Fibroblast of skin of left biceps (primary cell): ENCODE measurements at regions not wholly inside any gene's neighbourhood (a gene's known extent, or its start where the extent isn't known, plus 50 kb on each side); places are given as distances from the start of the nearest gene placed in this dataset.

Source experiments
- DNase-seq, 2 experiments: peaks; one replicate each; pipeline ENCODE4 v3.0.0-alpha.2; 2013; ENCODE audit warnings: low read depth in 2 of 2

DNA sequence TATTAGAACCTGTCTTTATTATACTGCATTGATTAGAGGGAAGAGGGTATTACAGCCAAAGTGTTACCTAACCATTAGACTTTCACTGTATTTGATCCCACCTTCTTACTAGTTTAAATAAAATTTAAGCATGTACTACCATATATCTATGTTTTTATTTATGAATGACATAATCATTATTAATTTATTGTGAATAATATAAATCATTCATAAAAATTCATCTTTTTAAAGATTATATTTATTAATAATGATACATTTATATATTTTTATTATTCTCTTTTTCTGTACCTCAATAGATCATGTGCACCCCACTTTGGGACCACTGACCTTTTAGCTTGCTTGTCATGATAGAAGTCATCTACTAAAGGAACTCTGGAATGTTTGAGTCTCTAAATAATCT lies 223.5 kb upstream of the MARCKS start:
- DNase-seq, result no peak

DNA sequence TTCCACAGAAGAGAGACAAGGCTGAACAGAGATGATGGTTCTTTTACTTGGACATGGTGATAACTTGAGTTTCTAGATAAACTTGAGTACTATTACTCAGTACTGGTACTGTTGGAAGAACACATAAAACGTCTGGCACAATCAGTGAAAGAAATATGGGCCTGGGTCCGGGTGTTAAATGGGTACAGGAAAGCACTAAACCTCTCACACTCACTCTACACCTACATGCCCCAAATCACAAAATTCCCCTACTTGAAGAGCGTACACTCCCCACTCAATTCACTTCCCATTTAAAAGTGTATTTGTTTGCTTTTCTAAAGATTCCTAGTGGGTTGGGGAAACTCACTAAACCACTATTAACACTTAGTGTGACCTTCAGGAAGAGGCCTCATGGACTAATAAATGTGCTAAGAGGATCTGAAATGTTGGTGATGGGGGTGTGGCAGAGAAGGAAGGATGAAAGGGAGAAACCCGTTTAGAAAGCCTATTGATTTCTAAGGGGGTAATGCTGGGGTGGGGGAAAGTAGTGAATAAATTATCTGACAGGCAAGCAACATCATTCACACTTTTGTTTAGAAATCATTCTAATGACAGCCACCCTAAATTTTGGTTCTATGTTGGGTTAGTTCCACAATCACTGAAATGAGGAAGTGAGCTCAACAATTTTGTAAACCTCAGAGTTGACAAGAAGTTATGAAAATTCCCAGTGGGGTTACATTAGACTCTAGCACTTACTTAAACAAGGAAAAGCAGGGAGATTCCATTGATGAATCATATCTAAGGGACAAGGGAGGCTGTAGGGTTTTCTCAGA lies 222.6 kb upstream of the MARCKS start:
- peak; percentile 58 to 72 for DNase-seq

DNA sequence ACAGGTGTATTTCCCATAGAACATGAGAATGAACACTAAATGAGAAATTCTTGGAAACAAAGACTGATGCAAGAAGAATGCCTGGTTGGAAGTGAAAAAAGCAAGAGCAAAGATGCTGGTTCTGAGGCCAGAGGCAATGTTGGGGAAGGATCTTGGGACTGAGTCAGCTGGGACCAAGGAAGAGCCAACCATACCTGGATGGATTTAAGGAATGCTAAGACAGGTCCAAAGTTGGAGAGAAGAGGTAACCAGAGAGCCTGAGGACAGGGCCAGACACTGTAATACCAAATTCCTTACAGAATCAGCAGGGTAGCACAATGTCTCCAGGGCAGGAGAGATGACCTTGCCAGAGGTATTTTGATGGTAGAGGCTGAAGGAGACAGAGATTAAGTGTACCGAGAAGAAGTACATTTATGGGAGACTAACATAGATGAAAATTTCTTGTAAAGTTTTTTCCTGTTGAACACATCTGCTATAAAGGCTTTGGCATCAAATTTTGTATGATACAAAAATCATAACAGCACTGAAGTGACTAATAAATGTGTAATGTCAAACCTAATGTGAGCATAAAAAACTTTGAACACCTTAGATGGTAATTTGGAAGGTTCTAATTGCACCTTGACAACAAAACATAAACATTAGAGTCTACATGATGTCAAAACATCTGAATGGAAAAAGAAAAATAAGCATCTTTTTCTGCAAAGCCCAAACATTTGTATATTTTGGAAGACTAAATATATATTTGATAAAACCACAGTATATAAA lies 221.7 kb upstream of the MARCKS start:
- DNase-seq, result no peak

DNA sequence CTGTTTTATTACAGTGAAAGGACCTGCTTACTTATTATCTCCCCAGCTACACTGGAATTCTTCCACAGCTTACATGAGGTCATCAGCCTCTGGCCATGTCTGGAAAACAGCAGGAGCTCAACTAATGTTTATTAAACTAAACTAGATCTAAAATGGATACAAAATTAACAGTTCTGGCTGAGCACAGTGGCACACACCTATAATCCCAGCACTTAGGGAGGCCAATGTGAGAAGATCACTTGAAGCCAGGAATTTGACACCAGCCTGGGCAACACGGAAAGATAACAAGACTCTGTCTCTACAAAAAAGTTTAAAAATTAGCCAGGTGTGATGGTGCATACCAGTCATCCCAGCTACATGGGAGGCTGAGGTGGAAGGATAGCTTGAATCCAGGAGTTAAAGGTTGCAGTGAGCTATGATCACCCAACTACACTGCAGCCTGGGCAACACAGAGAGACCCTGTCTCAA lies 220.8 kb upstream of the MARCKS start:
- no peak for DNase-seq

DNA sequence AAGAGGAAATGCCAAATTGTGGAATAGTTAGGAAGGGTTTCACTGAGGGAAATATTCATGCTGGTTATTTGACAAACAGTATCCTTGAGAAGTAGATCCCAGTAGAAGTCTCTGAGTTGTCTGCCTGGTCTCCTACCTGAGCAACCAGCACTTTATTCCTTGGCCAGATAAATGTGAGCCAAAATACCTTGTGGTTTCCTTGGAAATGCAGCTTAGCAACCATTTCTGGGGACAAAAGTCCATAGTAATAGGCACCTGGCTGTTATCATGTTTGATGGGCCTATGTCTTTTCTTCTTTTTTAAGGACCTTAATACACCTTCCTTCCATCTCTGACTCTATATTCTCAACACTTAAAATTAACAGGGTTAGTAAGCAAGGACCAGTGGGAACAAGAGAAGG lies 217.1 kb upstream of the MARCKS start:
- no peak for DNase-seq

DNA sequence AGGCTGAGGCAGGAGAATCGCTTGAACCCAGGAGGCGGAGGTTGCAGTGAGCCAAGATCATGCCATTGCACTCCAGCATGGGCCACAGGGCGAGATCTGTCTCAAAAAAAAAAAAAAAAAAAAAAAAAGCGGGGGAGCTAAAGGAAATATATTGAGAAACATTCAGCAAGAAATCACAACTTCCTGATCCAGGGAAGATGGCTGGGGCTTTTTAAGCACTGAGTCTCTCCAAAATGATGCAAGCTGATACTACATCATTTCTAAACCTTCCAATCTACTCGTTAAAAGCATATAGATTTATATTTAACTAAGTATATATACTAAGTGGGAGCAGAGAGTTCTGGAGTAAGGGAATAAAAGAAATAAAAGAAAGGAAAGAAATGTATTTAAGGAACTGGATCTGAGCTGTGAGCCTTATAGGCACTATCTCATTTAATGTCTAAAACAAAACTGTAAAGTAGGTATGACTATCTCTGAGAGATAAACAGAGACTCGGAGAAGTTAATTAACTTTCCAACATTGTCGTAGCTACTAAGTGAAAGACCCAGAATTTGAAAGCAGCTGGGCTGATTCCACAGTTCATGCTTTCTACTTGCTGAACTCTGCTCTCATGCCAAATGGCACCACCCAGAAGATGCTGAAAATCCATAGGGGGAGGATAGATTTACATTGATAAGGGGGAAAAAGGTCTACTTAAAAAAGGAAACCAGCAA lies 215.0 kb upstream of the MARCKS start:
- DNase-seq, result no peak

DNA sequence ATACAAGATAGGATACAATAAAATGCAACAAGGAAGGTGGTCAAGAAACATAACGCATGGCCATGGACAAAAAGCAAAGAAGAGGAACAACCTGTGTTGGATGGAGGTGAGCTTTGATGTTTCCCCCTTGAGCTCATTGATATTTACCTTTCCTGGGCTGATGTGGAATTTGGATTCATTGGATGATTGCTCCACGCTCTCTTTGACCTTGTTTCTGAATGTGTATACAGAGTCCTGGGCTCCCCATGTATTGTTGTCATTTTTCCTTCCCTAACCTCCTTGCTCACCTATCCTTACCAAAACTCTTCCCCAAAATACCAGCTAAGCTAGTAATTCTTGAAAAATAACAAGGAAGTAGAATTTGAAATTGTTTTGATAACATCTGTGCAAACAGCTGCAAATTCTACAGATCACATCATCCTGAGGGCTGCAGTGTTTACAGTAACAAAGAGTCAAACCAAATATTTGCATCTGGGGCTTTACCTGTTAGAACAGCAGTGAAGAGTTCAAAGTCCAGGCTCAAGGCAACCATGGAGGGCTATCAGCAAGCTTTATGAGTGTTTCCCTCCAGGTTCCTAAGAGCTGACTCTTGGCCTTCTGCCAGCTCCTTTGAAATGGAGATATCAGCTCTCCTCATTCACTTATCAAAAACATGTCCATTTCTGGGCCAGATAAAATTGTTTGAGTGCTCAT lies 214.3 kb upstream of the MARCKS start:
- no peak for DNase-seq

DNA sequence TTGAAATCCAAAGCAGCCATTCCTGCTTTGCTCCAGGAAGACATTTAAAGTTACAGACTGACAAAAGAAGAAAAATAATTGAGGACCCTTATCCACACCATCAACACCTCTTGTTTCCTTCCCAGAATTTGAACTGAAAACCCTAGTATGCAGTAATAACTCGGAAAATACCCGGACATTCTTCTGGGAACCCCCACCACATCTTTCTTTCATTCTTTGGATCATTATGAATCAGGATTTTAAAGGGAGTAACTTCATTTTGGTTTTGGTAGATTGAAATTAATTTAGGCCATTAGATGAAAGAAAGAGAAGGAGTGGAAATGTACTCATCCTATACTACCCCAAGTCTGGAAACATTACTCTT lies 213.8 kb upstream of the MARCKS start:
- no peak for DNase-seq

DNA sequence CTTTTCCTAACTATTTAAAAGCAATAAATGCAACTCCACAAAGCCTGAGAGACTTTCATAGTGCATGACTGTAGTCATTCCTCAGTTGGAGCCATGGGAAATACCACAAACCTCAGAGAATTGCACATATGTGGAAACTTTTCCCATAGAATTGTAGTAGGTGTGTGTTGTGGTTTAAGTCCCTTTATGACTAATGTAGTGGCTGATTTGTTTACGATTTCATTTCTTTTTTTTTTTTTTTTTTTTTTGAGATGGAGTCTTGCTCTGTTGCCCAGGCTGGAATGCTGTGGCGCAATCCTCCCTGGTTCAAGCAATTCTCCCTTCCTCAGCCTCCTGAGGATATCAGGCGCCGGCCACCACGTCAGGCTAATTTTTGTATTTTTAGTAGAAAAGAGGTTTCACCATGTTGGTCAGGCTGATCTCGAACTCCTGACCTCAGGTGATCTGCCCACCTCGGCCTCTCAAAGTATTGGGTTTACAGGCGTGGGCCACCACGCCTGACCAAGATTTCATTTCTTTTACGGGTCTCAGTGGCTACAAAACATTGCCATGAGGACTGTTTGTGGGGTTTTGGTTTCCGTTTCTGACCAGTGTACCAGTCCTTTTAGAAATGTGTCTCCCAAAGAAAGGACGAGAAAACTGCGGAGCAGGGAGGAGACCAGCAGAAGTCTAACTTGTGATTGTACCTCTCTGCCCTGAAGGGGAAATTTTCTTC lies 212.1 kb upstream of the MARCKS start:
- DNase-seq, result peak; percentile 99

DNA sequence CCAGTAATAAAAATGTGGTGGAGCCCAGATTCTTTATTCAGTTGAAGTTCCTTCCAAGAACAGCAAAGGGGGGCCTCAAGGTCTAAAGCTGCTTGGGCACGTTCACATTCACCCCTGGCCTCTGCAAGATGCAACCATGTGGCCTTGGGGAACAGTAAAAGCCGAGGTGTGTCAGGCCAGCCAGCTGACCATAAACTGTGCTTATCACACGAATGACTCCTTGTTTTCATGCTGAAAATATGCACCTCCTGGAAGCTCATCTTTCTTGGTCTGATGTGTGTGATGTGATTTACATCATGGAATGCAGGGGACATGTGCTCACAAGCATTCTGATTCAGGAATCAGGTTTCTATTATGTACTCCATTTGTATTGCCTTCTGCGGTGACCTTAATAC lies 211.6 kb upstream of the MARCKS start:
- DNase-seq, result peak; percentile 91 to 93

DNA sequence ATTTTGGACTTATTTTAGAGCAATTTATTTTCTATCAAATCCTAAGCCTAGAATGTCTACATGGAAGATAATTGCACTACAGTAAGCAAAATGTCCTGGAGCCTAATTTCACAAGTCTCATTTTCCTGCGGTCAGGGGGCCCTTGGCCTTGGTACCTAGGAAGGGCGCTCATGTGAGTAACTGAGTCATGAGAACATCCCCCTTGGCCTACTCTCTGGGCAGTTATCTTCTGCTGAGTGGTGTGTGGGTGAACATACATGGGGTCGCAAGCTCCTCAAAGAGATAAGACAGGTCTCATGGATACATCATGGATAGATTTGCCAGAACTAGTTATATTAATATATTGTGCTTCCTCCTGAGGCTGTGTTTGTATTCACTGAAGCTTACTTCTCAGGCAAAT lies 211.2 kb upstream of the MARCKS start:
- DNase-seq, result no peak

DNA sequence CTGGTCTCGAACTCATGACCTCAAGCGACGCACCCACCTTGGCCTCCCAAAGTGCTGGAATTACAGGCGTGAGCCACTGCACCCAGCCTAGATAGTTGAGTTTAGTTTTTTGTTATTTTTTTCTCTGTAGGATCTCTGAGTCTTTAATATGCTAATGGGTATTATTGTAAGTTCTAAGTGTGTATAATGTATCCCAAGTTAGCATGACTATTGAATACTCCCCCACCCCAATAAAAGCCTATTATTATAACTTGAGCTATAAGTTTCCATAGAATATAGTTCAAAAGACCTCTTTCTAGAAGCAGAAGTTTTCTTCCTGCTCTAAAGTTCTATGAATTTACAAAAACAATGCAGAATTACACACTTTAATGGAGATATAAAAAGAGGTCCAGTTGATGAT lies 210.4 kb upstream of the MARCKS start:
- DNase-seq, result no peak

DNA sequence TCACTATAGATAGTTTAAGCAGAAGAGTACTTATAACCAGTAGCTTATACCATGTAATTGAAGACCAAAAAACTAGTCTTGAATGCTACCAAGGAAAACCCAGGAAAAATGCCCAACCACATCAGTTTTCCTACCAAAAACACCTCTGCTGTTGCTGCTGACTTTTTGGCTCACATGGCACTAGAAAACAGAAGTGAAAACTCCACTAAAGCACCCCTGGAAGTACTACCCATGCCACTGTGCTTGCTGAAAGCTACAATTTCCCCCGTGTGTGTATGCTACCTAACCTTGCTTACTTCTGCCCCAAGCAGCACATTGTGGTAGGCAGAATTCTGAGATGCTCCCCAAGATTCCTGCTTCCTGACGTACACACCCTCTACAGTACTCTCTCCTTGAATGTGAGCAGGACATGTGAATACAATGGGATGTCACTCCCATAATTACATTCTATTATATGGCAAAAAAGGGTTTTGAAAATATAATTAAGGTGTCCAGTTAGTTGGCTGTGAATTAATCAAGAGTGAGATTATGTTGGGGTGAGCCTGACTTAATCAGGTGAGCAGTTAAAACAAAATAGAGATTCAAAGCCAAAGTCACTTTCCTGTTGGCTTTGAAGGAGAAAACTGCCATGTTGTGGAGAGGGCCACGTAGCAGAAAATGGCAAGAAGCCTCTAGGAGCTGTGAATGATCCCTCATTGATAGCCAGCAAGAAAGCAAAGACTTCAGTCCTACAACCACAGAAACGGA lies 209.8 kb upstream of the MARCKS start:
- DNase-seq, result no peak

DNA sequence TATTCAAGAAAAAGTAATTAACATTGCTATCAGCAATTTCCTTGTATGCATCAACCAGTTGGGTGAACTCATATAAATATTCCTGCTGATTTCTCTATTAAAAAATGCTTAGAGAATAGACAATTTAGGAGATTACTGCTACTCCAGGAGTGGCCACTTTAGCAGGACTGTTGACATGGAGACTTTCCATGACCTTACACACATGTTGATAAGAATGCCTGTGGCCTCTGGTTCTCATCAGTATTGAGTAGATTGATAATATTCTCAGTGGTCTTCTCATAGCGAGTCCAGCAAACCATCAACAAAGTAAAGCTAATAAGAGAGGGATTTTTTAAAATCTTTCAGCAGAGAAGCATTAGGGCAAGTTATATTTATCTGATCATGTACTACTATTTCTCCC lies 208.4 kb upstream of the MARCKS start:
- no peak for DNase-seq

DNA sequence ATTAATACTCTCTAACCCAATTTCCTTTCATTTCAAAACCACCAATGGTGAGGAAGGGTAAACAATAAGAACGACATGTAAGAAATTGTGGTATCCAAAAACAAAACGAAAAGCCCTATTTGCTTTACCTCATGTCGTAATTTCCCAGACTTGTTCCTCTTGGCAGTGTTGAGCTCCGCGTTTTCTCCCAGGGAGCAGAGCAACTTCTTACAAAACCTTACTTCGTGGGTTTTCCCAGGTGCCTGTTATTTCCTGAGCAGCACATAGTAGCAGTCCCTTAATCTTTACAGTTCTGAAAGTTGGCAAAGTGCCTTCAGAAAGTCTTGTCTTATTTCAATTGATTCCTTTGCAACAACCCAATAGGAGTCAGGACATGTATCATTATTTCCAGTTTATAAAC lies 207.9 kb upstream of the MARCKS start:
- no peak for DNase-seq

DNA sequence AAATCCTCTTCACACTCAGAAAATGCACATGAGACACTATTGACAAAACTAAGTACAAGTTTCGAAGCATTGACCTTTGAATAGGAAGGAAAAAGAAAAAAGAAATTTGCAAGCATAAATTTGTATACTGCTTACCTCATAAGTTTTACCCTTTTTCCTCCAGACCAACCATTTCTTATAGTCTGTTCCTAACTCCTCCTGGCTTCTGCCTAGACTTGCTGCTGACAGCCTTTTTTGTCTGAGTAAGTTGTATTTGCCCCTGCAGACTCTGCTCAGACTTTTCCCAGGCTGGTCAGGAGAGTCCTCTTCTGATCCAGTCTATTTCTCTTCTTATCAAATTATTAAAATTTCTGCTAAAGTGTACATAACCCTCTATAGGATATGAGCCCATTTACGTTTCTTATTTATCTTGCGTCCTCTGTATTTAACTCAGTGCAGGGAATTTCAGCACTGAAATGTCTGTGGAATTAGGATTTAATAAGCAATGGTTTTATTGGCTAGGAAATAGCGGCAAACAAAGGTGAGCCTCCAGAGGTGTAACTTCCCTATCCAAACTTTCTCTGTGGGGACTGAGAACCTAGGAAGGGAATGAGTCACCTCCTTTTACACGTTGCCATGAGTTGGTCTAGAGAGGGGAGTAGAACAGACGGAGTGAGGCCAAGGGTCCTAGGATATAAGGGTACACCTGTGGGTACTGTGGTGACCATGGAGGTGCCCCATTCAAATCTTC lies 207.1 kb upstream of the MARCKS start:
- no peak for DNase-seq

DNA sequence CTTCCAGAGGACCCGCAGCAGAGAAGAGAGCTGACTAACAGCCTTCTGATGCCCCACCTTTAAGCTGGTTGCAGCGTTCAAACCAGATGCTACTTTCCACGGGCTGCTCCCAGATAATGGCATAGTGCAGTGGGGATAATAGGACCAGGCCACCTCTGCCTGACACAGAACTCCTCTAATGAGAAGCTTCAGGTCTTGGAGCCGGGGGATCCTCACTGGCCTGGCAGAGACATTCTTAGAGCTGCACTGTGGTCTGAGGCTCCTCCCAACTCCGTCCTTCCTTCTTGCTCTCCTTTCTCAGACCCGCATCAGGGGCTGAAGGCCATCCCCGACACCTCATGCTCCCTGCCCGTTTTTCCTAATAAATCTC lies 206.6 kb upstream of the MARCKS start:
- DNase-seq, result no peak

DNA sequence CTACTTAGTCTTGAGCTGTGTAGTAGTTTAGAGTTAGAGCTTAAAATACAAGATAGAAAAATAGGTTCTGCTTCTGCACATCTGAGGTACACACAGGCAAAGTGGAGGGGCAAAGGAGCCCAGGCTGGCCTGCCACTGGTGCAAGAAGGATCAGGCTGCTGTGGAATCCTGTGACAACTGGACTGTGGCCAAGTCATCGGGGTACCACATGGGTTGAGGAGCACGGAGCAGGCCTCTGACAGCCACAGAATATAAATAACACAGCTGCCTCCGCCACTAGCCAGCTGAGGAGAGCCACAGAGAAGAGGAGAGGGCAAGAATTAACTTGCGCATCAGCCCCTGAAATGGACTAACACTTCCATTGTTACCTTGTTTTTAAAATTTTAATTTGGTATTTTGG lies 206.0 kb upstream of the MARCKS start:
- no peak for DNase-seq

DNA sequence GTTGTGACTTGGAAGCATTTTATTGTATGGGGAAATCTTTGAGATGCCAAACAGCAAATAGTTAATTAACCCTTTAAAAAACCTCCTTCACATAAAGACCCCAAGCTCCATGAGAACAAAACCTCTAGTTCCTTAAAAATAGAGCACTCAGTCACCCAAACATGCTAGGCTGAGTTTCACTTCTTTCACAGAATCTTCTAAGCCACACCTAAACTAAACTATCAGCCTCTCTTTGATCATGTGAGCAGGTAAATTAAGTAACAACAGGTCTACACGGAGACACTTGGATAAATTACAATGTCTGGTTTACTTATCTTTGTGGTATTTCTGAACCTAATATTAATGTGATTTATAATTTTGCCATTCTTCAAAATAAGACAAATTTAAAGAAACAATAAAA lies 205.2 kb upstream of the MARCKS start:
- no peak for DNase-seq

DNA sequence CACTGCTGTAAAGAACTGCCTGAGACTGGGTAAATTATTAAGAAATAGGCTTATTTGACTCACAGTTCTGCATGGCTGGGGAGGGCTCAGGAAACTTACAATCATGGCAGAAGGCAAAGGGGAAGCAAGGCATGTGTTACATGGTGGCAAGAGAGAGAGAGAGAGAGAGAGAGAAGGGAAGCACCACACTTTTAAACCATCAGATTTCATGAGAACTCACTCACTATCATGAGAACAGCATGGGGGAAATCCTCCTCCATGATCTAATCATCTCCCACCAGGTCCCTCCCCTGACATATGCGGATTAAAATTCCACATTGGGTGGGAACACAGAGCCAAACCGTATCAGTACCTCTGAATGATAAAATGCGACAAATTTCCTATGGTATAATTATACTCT lies 203.9 kb upstream of the MARCKS start:
- DNase-seq, result no peak
